ENCODE measurements at regions not wholly inside any gene's neighbourhood (a gene's known extent, or its start where the extent isn't known, plus 50 kb on each side); places are given as distances from the start of the nearest gene placed in this dataset.

DNA sequence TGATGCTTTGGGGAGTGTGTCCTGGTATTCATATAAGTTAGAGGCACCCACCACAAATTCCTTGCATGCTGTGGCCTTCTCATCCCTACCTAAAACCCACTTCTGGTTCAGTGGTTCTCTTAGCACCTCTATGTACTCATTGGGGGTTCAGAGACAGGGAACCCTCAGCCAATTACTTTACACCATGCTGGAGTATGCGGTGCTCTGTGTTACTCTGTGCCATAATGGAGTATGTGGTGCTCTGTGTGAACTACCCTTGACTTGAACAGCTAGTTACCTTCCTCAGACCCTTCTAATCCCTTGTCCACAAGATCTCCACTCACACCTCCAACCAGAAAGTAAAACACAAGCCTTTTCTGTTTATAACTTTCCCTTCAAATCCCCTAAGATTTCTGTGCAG is 172.5 kb upstream of the E2F7 start:
- Histone ChIP-seq H3K27ac (ENCODE audit: insufficient read depth, low read depth, low read length) (no peak overlapping the region), H3K9me1 (replicated peaks; ENCODE audit: control insufficient read depth, extremely low read depth, insufficient read depth, low read length) (no peaks in the 10 kb centered on the region), H3K9ac (replicated peaks; ENCODE audit: extremely low read depth, insufficient read depth, low read length) (no peak overlapping the region), H3K36me3 (ENCODE audit: control insufficient read depth in 2 of 2, extremely low read depth in 1 of 2, insufficient read depth in 2 of 2, low read length in 2 of 2) (no peaks in the 10 kb centered on the region), H3K79me2 (ENCODE audit: control insufficient read depth, insufficient read depth, low read length) (no peaks in the 10 kb centered on the region), H3K4me1 (ENCODE audit: control insufficient read depth, extremely low read depth, insufficient read depth, low read length) (peaks cover 3% of the 10 kb centered on the region), H3K9me3 (replicated peaks; ENCODE audit: control insufficient read depth, insufficient read depth, low read length) (no peaks in the 10 kb centered on the region), H3K4me2 (ENCODE audit: insufficient read depth, low read length) (no peak overlapping the region), H3K27me3 (ENCODE audit: control insufficient read depth in 2 of 2, insufficient read depth in 2 of 2, low read length in 2 of 2) (peaks cover 15 to 21% of the 10 kb centered on the region in 2 experiments), H4K20me1 (replicated peaks; ENCODE audit: control insufficient read depth, extremely low read depth, insufficient read depth, low read length) (no peaks in the 10 kb centered on the region), H2AFZ (ENCODE audit: low read depth, low read length) (no peak overlapping the region), H3K4me3 (replicated peaks in 1 of 3; ENCODE audit: insufficient read depth in 1 of 3, low read depth in 1 of 3, low read length in 3 of 3) (no peak overlapping the region)
- no peak for TF ChIP-seq FOS (IDR thresholded peaks at IDR 0.05; ENCODE audit: borderline replicate concordance, insufficient read depth, low read length)
- TF ChIP-seq JUN (IDR thresholded peaks at IDR 0.05; ENCODE audit: borderline replicate concordance, insufficient read depth, insufficient read length, low read depth): no peak
- no peak for TF ChIP-seq EZH2 (IDR thresholded peaks at IDR 0.05; ENCODE audit: borderline replicate concordance, low read depth, low read length, severe bottlenecking)
- no peak for TF ChIP-seq MYC (IDR thresholded peaks at IDR 0.05; ENCODE audit: low read depth, low read length)
- TF ChIP-seq GATA2 (IDR thresholded peaks at IDR 0.05; ENCODE audit: insufficient read depth, insufficient read length, low read depth, low read length): no peak
- TF ChIP-seq POLR2A (IDR thresholded peaks at IDR 0.05; ENCODE audit: low read depth, low read length): no peak
- TF ChIP-seq, protein P1, sequence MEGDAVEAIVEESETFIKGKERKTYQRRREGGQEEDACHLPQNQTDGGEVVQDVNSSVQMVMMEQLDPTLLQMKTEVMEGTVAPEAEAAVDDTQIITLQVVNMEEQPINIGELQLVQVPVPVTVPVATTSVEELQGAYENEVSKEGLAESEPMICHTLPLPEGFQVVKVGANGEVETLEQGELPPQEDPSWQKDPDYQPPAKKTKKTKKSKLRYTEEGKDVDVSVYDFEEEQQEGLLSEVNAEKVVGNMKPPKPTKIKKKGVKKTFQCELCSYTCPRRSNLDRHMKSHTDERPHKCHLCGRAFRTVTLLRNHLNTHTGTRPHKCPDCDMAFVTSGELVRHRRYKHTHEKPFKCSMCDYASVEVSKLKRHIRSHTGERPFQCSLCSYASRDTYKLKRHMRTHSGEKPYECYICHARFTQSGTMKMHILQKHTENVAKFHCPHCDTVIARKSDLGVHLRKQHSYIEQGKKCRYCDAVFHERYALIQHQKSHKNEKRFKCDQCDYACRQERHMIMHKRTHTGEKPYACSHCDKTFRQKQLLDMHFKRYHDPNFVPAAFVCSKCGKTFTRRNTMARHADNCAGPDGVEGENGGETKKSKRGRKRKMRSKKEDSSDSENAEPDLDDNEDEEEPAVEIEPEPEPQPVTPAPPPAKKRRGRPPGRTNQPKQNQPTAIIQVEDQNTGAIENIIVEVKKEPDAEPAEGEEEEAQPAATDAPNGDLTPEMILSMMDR (IDR thresholded peaks at IDR 0.05; ENCODE audit: extremely low read depth in 1 of 2, insufficient read depth in 1 of 2, low read depth in 1 of 2, low read length in 2 of 2): no peak
- FAIRE-seq (no peak), DNase-seq (ENCODE audit: low read depth, low spot score) (no peak)
- ChIA-PET CTCF (interaction anchor here (0.6 kb wide), 1 partner anchor 85 kb away, joined by 3 read pairs; no protein-coding TSS in a partner anchor), POLR2A (no interaction called here)
- no TSS peak for BruUV-seq (replicated peaks)
- intact Hi-C loops (cut with micrococcal nuclease): no loop called here
- dilution Hi-C loops (cut with MboI; ENCODE audit: extremely low pct_ligation_motif_present, low sequenced_read_pairs): no loop called here

GRCh38 chr12:77236066-77236465 is 170.7 kb upstream of the E2F7 start:
- DNase-seq (ENCODE audit: low read depth, low spot score): no peak
- ChIA-PET CTCF (no interaction called here), POLR2A (no interaction called here)
- no TSS peak for BruUV-seq (replicated peaks)
- intact Hi-C loops (cut with micrococcal nuclease): no loop called here
- no peak overlapping the region for H3K9ac ChIP-seq (replicated peaks; ENCODE audit: extremely low read depth, insufficient read depth, low read length)
- no peak overlapping the region for H3K4me2 ChIP-seq (ENCODE audit: insufficient read depth, low read length)
- H3K36me3 ChIP-seq (ENCODE audit: control insufficient read depth in 2 of 2, extremely low read depth in 1 of 2, insufficient read depth in 2 of 2, low read length in 2 of 2): no peaks in the 10 kb centered on the region
- H2AFZ ChIP-seq (ENCODE audit: low read depth, low read length): no peak overlapping the region
- peaks cover 12% of the 10 kb centered on the region for H3K4me1 ChIP-seq (ENCODE audit: control insufficient read depth, extremely low read depth, insufficient read depth, low read length)
- peaks cover 15 to 23% of the 10 kb centered on the region in 2 experiments for H3K27me3 ChIP-seq (ENCODE audit: control insufficient read depth in 2 of 2, insufficient read depth in 2 of 2, low read length in 2 of 2)
- H3K79me2 ChIP-seq (ENCODE audit: control insufficient read depth, insufficient read depth, low read length): no peaks in the 10 kb centered on the region
- no peaks in the 10 kb centered on the region for H3K9me3 ChIP-seq (replicated peaks; ENCODE audit: control insufficient read depth, insufficient read depth, low read length)
- FAIRE-seq: no peak
- H3K9me1 ChIP-seq (replicated peaks; ENCODE audit: control insufficient read depth, extremely low read depth, insufficient read depth, low read length): no peaks in the 10 kb centered on the region
- H3K27ac ChIP-seq (ENCODE audit: insufficient read depth, low read depth, low read length): no peak overlapping the region
- dilution Hi-C loops (cut with MboI; ENCODE audit: extremely low pct_ligation_motif_present, low sequenced_read_pairs): no loop called here
- no peak for TF ChIP-seq MAX (IDR thresholded peaks at IDR 0.05; ENCODE audit: insufficient read depth, insufficient read length)
- TF ChIP-seq, protein P1 (IDR thresholded peaks at IDR 0.05; ENCODE audit: extremely low read depth in 1 of 2, insufficient read depth in 1 of 2, low read depth in 1 of 2, low read length in 2 of 2): no peak
- TF ChIP-seq POLR2A (IDR thresholded peaks at IDR 0.05; ENCODE audit: low read depth, low read length): no peak
- TF ChIP-seq EZH2 (IDR thresholded peaks at IDR 0.05; ENCODE audit: borderline replicate concordance, low read depth, low read length, severe bottlenecking): no peak
- TF ChIP-seq POLR2AphosphoS5 (IDR thresholded peaks at IDR 0.05; ENCODE audit: insufficient read depth, low read depth, low read length): no peak
- TF ChIP-seq FOS (IDR thresholded peaks at IDR 0.05; ENCODE audit: borderline replicate concordance, insufficient read depth, low read length): no peak
- no peak for TF ChIP-seq GATA2 (IDR thresholded peaks at IDR 0.05; ENCODE audit: insufficient read depth, insufficient read length, low read depth, low read length)
- TF ChIP-seq MYC (IDR thresholded peaks at IDR 0.05; ENCODE audit: low read depth, low read length): no peak
- TF ChIP-seq JUN (IDR thresholded peaks at IDR 0.05; ENCODE audit: borderline replicate concordance, insufficient read depth, insufficient read length, low read depth): no peak
- no peak overlapping the region for H3K4me3 ChIP-seq (replicated peaks in 1 of 3; ENCODE audit: insufficient read depth in 1 of 3, low read depth in 1 of 3, low read length in 3 of 3)
- no peaks in the 10 kb centered on the region for H4K20me1 ChIP-seq (replicated peaks; ENCODE audit: control insufficient read depth, extremely low read depth, insufficient read depth, low read length)

Measured in endothelial cell of umbilical vein (primary cell).